ENCODE measurements at regions not wholly inside any gene's neighbourhood (a gene's known extent, or its start where the extent isn't known, plus 50 kb on each side); places are given as distances from the start of the nearest gene placed in this dataset.
"Not testable (repeated sequence)": the region's sequence is repeated elsewhere in the genome, so short reads cannot be mapped to it uniquely, and the experiment has no call there.

DNA sequence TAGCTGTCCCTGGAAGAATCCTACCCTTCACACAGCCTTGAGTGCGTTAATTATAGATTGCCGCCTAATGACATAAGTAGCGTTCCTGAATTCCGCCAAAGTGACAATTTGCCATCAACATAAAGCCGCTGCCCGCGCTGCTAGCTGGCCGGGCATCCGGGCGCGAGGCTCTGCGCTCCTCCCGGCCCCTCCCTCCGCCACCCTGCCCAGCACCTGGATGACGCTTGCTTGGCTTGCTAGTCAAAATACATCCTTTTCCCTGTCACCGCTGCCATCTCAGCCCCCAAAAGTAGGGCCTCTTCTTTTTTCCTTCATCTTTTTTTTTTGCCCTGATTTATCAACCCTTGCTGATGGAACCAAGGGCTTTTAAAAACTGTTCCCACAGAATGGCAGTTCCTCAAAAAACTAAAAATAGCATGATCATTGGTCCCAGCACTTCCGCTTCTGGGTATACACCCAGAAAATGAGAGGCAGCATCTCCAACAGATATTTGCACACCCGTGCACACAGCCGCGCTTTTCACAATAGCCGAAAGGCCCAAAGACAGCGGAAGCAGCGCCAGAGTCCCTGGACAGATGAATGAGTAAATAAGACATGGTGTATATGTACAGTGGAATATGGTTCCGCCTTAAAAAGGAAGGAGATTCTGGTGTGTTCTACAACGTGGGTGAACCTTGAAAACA, 235.2 kb downstream of the BCL11B start:
- DNase-seq (ENCODE audit: low spot score) = no peak

DNA sequence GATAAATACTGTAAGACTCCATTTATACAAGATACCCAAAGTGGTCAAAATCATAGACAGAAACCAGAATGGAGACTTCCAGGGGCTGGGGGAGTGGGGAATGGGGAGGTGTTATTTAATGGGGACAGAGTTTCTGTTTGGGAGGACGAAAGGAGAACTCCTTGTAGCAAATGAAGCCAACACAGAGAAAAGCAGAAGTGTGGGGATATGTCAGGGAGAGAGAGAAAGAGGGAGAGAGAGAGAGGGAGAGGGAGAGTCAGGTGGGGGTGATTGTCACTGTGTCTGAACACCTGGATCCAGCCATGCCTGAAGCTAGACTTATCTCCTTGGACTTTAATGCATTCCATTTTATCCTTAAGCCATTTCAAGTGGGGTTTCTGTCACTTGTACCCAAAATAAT, 234.7 kb downstream of the BCL11B start:
- not testable (repeated sequence) for DNase-seq (ENCODE audit: low spot score)

DNA sequence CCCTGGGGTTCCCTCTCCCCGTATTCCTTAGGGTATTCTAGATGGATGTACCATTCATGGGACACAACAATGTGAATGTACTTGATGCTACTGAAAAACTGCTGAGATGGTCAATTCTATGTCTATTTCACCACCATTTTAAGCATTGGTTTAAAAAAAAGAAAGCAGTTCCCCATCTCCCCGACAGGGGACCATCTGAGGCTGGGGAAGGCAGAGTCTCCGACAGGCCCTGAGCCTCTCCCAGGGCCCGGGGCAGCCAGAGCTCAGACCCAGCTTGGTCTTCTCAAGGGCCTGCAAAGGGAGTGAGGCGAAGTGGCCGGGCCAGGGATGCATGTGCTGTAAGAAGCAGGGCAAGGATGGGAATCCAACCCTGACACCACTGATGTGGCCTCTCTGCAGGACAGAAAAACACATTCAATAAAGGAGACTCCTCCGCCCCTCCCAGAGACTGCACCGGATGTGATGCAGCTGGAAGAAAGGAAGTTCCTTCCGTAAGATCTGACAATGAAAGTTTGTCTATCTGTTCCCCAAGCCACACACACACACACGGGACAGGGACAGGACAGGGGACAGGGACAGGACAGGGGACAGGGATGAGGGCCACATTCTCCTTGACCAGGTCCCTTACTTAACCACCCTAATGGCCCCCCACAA, 234.1 kb downstream of the BCL11B start:
- DNase-seq (ENCODE audit: low spot score) = no peak

DNA sequence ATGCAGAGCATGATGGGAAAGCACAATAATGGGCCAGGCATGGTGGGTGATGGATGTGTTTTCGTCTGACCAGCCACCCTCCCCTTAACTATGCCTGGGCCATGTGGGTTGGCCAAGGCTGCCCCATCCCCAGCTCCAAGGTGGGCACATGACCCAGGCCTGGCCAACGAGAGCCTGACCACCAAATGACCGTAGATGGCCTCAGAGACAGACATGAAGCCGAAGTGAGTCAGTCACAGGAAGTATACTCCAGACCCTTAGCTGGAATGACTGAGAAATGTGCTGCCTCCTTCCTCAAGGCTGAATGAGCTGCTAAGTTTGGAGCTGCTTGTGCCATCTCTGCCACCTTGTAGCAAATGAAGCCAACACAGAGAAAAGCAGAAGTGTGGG, 233.6 kb downstream of the BCL11B start:
- no peak for DNase-seq (ENCODE audit: low spot score)

DNA sequence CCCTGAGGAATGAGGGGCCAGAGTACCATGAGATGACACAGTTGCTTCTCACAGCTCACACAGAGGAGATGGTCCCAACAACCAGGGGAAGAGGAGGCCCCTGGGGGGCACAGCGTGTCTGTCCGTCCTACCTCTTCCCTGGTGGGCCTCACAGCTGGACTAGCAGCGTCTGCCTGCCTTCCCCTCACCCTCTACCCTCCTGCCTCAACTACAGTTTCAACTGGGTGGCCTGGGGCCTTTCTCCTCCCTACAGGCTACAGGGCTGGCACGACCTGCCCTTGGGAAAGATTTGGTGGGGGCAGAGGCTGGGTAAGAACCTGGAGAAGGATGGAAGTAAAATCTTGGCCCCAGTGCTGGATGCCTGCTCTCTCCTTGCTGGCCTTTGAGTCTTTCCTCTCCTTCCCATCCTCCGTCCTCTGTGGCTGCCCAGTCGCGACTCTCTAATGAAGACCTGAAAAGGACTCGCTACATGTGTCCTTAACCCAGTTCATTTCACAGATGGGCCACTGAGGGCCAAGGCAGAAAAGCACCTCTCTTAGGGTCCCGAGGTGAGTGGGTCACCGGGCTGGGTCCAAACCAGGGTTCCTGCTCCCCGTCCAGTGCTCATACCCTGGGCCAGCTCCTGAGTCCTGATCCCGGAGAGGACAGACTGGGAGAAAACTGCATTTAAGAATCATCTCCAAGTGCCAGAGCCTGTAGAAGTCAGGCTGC, 232.5 kb downstream of the BCL11B start:
- DNase-seq (ENCODE audit: low spot score) = no peak

DNA sequence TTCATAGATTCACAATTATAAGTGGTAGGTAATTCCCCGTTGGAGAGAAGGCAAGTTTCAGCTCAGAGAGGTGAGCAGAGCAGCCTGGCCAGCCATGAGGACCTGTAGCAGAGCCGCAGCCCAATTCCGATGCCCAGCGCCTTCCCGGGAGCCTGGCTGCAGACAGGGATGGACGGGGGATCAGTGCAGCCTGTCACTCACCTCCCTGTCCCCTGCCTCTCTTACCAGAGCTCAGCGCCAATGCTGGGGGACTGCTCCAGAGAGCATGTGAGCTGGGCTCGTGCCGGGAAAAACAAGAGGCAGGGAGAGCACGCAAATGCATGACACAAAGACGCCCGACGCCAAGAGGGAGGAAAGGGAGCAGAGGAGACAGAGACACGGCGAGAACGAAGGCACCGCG, 231.9 kb downstream of the BCL11B start:
- DNase-seq (ENCODE audit: low spot score) = no peak

DNA sequence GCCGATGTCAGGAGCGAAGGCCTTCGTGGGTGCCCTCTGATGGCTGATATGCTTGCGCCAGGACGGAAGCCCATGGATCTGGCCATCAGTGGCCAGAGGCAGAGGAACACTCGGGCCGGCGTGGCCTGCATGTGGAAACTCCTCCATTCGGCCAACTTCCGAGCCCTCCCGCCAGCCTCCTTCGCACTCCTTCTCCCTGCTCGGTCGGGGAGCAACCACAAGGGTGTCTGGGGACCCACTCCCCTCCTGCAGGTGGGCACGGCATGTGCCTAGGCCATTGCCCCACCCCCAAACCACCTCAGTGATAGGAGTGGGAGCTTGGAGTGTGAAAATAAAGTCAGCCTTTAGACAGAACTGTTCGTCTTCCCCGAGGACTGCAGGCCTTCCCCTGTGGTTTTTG, 231.3 kb downstream of the BCL11B start:
- no peak for DNase-seq (ENCODE audit: low spot score)

DNA sequence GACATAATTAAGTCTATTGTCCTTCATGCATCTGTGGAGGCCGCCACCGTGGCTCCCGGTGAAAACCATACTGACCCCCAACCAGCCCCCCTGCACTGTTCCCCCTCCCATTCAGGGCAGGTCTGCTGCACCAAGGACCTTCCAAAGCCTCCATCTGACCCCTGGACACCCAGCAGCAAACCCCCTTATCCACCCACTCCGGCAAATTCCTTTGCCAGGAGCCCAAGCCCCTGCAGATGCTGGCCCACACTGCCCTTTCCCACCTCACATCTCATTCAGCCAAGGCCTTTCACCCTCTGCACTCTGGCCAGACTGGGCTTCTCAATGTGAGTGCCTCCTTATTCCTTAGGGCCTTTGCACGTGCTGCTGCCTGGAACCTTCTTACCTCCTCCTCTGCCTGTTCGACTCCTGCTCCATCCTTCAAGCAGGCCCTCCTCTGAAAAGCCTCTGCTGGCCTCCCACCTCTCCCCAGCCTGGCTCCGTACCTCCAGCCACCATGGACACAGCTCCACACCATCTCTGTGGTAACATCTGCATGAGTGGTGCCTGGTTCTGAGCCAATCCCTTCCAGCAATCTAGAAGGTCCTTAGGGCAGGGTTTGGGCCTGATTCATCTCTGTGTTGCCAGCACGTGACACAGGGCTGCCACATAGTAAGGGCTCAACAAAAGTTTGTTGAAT, 230.7 kb downstream of the BCL11B start:
- DNase-seq (ENCODE audit: low spot score) = no peak

DNA sequence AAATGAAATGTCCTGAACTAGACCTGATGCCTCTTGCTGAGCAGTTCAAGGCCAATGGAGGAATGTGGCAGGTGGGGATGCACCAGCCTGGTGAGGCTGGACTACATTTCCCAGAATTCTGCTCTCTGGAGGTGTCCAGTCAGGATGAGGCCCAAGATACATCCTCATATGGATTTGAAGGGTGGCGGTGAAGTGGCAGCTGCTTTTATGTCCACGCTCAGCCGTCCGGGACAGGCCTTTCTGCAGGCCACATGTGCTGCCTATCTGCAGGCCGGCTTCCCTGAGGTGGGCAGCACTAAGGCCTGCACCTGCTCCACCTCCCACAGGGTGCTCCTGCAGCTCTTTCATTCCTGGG, 230.2 kb downstream of the BCL11B start:
- no peak for DNase-seq (ENCODE audit: low spot score)

DNA sequence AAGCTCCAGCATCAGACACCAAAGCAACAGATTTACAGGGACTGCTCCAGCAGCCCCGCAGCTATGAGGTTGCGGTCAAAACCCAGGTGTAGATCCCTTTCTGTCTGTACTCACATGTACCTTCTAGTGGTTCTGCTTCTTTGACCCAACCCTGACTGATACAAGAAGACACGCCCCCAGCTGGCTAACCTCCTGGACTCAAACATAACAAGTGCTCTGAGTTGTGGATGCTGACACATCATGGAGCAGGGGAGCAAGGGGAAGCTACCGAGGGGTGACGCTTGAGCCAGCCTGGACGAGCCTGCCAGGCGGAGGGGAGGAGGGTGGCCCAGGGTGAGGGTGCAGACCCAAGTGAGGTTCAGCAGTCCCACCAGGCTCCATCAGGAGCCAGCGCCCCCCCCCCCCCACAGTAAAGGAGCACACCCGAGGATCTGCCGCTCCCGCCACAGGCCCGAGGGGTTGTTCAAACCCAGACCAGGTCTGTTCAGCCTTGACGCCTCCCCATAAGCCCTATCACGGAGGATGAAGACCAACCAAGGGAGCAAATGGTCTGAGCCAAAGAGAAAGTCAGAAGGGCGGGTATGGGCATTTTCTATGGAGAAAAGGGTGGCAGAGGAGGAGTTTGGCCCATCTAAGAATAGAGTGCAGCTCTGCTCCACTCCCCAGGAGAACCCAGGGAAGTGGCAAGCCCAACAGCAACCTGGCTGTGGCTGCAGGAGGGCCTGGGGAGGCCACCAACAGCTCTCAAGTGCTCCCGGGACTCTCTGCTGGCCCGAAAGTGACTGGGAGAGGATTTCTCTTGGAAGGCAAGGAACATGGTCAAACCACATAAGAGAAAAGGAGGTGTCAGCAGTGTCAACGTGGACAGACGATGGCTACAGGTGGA, 229.4 kb downstream of the BCL11B start:
- DNase-seq (ENCODE audit: low spot score) = no peak

DNA sequence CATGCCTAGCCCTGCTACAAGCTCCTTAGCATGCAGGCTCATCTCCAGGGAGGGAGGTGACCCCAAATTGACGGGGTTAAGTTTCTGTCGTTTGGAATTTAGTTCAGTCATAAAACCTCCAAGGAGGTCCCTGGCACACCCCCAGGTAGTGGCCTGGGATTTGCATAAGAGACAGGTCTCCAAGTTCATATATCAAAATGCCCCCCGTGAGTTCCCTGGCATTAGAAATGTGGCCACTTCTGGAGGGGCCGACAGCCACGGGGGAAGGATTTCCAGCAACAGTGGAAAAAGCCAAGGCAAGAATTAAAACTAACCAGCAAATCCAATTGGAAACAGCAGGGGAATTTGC, 228.8 kb downstream of the BCL11B start:
- no peak for DNase-seq (ENCODE audit: low spot score)

DNA sequence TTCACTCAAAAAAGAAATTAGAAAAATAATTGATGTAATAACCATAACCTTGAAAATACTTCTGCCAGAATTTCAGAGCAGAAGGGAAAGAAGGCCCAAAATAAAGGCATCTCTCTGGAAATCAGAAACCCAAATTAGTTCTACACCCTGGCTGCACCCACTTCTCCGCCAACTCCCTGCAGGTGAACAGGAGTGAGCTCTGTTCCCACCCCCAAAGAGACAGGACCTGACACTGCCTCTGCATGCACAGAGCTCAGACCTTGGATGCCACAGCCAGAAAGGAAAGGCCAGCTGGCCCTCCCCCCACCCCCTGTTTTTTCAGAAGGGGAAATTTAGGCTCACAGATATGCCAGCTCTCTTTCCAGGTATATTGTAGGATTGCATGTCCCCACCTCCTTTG, 228.2 kb downstream of the BCL11B start:
- no peak for DNase-seq (ENCODE audit: low spot score)

DNA sequence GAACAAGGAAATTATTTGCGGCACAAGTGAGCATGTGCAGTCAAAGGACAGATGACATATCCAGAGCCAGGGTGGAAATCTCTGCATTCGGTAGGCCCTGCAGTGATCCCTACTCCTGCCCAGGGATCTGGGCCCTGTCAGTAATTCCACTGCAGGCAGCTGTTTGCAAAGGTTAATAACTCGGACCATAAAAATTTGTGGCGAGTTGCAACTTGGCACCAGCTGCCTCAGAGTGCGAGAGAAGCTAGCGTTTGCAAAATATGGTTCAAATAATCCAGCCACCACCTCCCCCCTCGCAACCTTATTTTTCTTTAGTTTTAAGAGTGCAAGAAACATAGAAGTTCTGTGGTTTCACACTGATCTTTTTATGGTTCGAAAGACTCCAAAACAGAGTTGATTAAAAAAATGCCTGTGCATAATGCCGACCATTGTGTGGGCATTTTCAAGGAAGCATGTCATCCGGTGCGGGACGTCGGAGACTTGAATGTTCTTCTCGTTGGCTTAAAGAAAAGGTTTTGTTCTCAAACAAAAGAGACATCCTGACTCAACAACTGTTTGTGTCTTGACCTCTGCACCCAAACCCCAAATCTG, 224.5 kb downstream of the BCL11B start:
- no peak for DNase-seq (ENCODE audit: low spot score)

DNA sequence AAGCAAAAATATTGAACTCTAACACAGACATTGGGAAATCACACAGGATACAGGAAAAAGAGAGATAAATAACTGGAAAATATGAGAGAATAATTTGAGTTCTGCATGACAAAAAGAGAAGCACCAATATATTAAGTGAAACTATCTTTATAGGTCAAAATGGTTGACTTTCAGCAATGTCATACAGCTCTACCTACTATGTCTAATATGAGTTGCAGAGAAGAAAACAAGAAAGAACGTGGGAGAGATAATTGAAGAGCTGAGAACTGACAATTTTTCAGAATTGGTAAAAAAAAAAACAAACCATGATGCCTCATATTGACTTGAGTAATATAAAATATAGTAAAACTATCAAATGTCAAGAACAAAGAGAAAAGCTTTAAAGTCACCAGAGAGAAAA, 221.7 kb downstream of the BCL11B start:
- no peak for DNase-seq (ENCODE audit: low spot score)

DNA sequence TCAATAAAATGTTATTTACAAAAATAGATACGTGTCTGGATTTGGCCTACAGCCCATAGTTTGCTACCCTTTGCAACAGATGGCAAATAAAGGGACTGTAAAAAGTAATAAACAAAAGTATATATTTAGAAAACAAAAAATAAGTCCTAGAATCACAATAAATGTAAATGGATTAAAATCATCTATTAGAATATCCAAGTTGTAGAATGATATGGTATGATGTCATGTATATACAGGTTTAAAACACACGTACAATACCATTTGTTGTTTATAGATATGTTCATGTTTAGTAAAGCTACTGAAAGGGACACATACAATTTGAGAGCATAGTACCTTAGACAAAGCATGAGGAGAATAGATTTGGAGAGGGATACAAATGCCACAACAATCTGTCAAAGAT, 219.5 kb downstream of the BCL11B start:
- no peak for DNase-seq (ENCODE audit: low spot score)

DNA sequence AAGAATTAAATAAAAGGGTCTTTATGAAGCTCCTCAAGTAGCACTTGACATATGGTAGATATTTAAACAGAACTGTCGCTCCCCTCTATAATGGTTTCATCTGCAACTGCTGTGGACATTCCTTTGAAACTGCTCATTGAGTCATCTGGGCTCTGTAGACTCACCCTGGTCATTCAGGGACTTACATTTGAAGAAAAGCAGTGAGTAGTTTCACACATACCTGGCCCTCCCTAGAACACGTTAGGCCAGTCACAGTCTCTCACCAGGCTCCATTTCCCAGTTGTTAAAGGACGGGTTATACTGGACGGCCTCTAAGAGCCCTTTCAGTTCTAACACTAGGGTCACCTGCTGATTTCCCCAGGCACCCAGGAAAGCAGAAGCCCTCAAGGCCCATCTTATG, 217.0 kb downstream of the BCL11B start:
- DNase-seq (ENCODE audit: low spot score) = no peak

DNA sequence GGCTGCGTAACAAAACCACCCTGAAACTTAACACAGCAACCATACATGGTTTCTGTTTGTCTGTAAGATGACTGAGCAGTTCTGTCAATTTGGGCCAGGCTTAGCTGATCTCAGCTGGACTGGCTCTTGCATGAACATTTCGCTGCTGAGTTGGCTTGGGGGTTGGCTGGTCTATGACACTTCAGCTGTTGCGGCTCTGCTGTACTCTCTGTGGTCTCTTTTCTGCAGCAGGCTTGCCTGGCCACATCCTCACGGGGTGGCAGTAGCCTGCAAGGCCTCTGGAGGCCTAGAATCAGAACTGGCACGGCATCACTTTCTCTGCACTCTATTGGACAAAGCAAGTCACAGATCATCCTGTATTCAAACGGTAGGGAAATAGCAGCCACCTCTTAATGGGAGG, 216.2 kb downstream of the BCL11B start:
- no peak for DNase-seq (ENCODE audit: low spot score)

DNA sequence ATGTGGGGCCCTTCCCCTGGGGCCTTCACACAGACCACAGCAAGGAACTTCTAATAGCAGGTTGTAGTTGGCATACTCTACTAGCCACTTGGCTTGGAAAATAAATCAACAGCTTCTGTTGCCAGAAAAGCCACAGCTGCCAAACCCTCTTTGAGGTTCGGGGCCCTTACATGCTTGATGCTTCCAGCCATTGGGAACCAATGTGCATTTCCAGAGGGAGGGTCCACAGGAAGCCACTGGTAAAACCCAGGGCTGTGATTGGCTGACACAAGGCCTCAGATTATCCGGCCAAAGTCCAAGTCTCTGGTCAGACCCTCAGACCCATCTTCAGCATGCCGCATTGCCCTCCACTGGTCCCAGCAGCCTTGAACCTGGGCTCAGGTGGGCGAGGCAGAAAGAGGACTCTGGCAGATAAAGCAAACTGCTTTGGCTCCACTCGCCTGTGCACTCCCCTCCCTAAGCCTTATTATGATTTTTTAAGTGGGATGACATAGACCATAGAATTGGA, 214.4 kb downstream of the BCL11B start:
- no peak for DNase-seq (ENCODE audit: low spot score)

DNA sequence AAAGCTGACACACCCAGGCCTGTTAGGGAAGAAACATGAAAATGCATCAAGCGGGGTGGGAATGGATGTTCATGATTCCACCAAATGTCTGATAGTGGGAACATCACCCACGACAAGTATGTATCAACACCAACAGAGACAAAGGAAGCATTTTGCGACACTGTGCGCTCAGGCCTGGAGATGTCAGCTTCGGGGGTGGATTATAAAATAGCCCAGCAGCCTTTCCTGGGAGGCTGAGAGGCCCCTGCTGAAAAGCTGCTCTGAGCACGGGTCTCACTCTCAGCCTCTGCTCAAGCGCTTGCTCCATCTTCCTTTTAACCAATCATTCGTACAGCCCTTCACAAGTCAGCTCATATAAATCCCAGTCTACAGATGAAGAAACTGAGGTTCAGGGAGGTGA, 213.5 kb downstream of the BCL11B start:
- no peak for DNase-seq (ENCODE audit: low spot score)

DNA sequence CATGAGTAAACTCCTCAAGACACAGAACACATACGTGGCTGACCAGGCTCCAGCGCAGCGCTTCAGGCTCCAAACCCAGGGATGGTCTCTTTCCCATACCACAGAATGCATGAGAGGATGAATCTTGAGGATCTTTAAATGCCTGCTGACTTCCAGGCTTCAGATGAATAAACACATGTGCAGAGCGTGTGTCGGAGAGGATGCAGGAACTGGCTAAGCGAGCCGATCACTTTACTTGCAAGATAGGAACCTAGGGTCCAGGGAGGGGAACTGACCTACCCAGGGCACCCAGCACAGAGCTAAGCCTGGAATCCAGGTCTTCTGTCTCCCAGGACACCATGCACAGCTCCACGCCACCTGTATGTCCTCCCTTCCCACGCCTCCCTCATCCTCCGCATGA, 209.8 kb downstream of the BCL11B start:
- DNase-seq (ENCODE audit: low spot score) = no peak

DNA sequence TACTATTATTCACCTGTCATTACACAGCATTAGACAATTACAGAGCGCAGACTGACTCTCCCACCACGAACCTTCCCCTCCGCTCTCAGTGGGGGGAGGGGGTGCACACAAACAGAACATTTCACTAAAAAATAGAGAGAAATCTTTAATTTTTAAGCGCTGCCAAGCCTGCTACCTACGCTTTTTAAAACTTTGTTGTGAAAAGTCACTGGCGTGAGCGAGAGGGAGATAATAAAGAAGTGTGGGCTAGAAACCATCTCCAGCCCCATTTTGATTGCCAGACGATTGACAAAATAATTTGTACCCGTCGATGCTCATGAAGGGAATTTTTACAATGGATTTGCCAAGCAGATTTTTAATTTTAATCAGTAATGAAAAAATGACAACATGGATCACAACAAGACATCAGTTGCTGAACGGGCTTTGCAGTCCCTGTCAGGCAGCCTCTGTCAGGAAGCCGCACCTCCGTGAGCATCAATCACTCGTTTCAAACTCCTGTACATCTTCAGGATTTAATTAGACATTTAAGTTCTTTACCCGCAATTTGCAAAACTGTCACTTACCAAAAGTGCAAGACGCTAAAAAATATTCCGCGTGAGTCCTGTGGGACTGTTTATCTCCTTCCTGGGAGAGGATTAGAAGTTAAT, 209.1 kb downstream of the BCL11B start:
- no peak for DNase-seq (ENCODE audit: low spot score)

Data from AG08396 (cell line).